AG04449 (cell line): ENCODE measurements at regions not wholly inside any gene's neighbourhood (a gene's known extent, or its start where the extent isn't known, plus 50 kb on each side); places are given as distances from the start of the nearest gene placed in this dataset.
"Not testable (repeated sequence)": the region's sequence is repeated elsewhere in the genome, so short reads cannot be mapped to it uniquely, and the experiment has no call there.

ENCODE experiments used
- CTCF ChIA-PET: fragments of 350-600 bp; formaldehyde crosslinking; extraction: SDS; loops from one replicate; lab custom pipeline; 2021; ENCODE audit warnings: antibody characterized with exemption; lab: Yijun Ruan, JAX
- POLR2A ChIA-PET: fragments of 400-600, 350-600 bp; formaldehyde crosslinking; extraction: SDS; loops from one replicate; lab custom pipeline; 2020; ENCODE audit warnings: antibody characterized with exemption, inconsistent platforms; lab: Yijun Ruan, JAX
- DNase-seq: peaks from one replicate; pipeline ENCODE4 v3.0.0-alpha.2; 2010; ENCODE audit warnings: low read depth, low spot score
- H3K4me3 ChIP-seq: 2 replicates; pipeline ENCODE4 v1.5.1; 2011; ENCODE audit warnings: low read depth, mild to moderate bottlenecking, control low read depth, low read length
- CTCF ChIP-seq: IDR thresholded peaks from one replicate; pipeline ENCODE4 v1.5.1; 2011; ENCODE audit warnings: mild to moderate bottlenecking, moderate library complexity, low read length, control low read depth, inconsistent platforms; ENCODE audit not compliant: insufficient read depth; ENCODE audit errors: missing control alignments

- H3K4me3 ChIP-seq = no peak overlapping the region
- no peak for TF ChIP-seq CTCF
- no peak for DNase-seq
- ChIA-PET CTCF (no interaction called here), POLR2A (no interaction called here)
These were observed 1705.0 kb downstream of the OLFM4 start for GRCh38 chr13:54733639-54734038.

- POLR2A ChIA-PET, CTCF ChIA-PET, H3K4me3 ChIP-seq, DNase-seq: not testable (repeated sequence)
These were observed 1708.6 kb downstream of the OLFM4 start for GRCh38 chr13:54737211-54737610.

- no peak overlapping the region for H3K4me3 ChIP-seq
- CTCF ChIA-PET = no interaction called here
- DNase-seq = no peak
- POLR2A ChIA-PET = no interaction called here
- TF ChIP-seq CTCF = no peak
These were observed 1714.4 kb downstream of the OLFM4 start for GRCh38 chr13:54742984-54743383.

GRCh38 chr13:54744747-54745146, 1716.1 kb downstream of the OLFM4 start:
- no peak for TF ChIP-seq CTCF
- ChIA-PET POLR2A (no interaction called here), CTCF (no interaction called here)
- DNase-seq = no peak
- H3K4me3 ChIP-seq = no peak overlapping the region

GRCh38 chr13:54750521-54750920, 1721.9 kb downstream of the OLFM4 start:
- no peak for DNase-seq
- no peak overlapping the region for H3K4me3 ChIP-seq
- TF ChIP-seq CTCF = no peak
- POLR2A ChIA-PET = no interaction called here
- CTCF ChIA-PET = no interaction called here

- POLR2A ChIA-PET = no interaction called here
- TF ChIP-seq CTCF = no peak
- CTCF ChIA-PET = no interaction called here
- H3K4me3 ChIP-seq = no peak overlapping the region
- DNase-seq = no peak
These were observed 1730.2 kb downstream of the OLFM4 start for GRCh38 chr13:54758795-54759194.

- CTCF ChIA-PET = no interaction called here
- no peak for TF ChIP-seq CTCF
These were observed 1739.6 kb downstream of the OLFM4 start for GRCh38 chr13:54768214-54768613.

More at GRCh38 chr13:54768214-54768613, 1739.6 kb downstream of the OLFM4 start:
- POLR2A ChIA-PET = no interaction called here
- no peak overlapping the region for H3K4me3 ChIP-seq
- no peak for DNase-seq
